ENCODE measurements at regions not wholly inside any gene's neighbourhood (a gene's known extent, or its start where the extent isn't known, plus 50 kb on each side); places are given as distances from the start of the nearest gene placed in this dataset.

DNA sequence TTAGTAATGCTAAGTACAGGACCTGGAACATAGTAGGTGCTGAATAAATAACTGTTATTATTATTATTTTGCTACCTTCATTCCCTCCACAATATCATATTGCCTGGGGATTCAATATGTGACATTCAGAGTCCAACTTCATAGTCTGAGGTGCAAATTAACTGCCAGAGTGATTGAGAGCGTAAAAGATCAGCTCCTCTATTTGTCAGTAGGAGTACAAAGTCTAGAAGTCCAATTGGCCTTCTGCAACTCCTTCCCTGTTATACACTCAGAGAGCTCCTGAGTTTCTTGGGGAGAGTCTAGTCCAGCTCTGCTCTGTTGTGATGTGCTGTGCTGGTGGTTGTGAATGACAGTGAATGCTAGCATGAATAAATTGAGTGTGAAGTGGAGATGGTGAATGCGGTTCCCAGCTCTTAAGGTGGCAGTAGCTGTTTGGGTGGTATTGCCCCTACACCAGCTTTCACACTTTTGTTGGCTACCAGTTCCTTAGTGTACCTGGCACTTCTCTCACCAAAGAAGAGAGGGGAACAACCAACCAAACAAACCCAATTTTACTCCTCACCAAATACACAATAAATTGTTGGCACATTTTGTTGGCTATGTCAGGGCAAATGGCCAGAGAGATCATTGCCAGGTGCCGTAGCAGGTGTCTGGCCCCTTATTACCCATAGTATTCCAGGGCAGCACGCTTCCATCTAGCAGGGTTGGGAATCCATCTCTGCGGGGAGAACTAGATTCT lies 270.1 kb upstream of the TBL1XR1 start:
- no peak overlapping the region for H3K27ac ChIP-seq

DNA sequence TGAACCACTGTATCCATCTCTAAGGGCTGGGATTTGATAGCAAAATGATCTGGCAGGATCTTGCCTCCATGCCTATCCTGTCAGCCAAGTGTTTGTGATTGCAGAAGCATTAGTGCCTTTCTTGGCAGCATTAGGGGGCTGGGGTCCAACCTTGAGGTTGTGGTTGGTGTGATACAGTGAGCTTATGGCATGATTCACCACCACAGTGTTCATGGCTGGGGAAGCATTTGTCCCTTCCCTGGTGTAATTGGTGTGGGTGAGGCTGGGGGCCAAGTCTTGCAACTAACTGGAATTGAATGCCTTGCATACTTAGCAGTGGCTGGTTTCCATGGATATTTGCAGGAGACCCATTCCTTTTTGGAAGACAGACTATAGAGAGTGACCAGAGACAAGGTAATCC lies 271.0 kb upstream of the TBL1XR1 start:
- Histone ChIP-seq H3K4me1 (peaks cover 10% of the 10 kb centered on the region), H3K27ac (no peak overlapping the region), H3K27me3 (no peaks in the 10 kb centered on the region), H3K4me3 (no peak overlapping the region), H3K9me3 (no peaks in the 10 kb centered on the region), H3K36me3 (ENCODE audit: low read depth, missing control alignments) (no peaks in the 10 kb centered on the region)
- no peak for TF ChIP-seq POLR2A (IDR thresholded peaks at IDR 0.05)
- TF ChIP-seq, protein P1, sequence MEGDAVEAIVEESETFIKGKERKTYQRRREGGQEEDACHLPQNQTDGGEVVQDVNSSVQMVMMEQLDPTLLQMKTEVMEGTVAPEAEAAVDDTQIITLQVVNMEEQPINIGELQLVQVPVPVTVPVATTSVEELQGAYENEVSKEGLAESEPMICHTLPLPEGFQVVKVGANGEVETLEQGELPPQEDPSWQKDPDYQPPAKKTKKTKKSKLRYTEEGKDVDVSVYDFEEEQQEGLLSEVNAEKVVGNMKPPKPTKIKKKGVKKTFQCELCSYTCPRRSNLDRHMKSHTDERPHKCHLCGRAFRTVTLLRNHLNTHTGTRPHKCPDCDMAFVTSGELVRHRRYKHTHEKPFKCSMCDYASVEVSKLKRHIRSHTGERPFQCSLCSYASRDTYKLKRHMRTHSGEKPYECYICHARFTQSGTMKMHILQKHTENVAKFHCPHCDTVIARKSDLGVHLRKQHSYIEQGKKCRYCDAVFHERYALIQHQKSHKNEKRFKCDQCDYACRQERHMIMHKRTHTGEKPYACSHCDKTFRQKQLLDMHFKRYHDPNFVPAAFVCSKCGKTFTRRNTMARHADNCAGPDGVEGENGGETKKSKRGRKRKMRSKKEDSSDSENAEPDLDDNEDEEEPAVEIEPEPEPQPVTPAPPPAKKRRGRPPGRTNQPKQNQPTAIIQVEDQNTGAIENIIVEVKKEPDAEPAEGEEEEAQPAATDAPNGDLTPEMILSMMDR (IDR thresholded peaks at IDR 0.05), result no peak
- DNase-seq, result no peak
- intact Hi-C loops (cut with DNase I; ENCODE audit: low total_unique reads), result no loop called here

More for the DNA sequence above, 270.1 kb upstream of the TBL1XR1 start:
- no peak for DNase-seq
- no peaks in the 10 kb centered on the region for H3K9me3 ChIP-seq
- H3K4me1 ChIP-seq, result peaks cover 10% of the 10 kb centered on the region
- H3K4me3 ChIP-seq, result no peak overlapping the region
- intact Hi-C loops (cut with DNase I; ENCODE audit: low total_unique reads), result no loop called here
- H3K36me3 ChIP-seq (ENCODE audit: low read depth, missing control alignments), result no peaks in the 10 kb centered on the region
- no peaks in the 10 kb centered on the region for H3K27me3 ChIP-seq
- 98 to 100% methylated on average over 5 of the region's 5 CpGs for WGBS, 2 donors
- TF ChIP-seq, protein P1 (IDR thresholded peaks at IDR 0.05), result no peak
- no peak for TF ChIP-seq POLR2A (IDR thresholded peaks at IDR 0.05)

DNA sequence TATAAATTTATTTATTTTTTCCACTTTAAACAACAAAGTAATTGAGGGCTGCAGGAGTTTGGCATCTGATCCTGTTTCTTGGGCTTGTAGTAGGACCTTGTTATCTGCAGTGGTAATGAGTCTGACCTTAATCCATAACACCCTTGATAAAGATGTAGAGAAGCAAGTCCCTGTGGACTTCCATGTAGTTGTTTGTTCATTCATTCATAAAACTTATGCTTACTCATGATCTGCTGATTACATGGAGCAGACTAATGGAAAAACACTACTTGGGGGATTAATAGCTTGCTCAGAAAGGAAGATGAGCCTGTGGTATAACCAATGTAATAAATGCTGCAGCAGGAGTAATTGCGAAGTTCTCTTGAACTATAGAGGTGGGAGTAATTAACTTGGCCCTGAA lies 271.5 kb upstream of the TBL1XR1 start:
- Histone ChIP-seq H3K27ac (no peak overlapping the region), H3K4me1 (peaks cover 10% of the 10 kb centered on the region), H3K27me3 (no peaks in the 10 kb centered on the region), H3K36me3 (ENCODE audit: low read depth, missing control alignments) (no peaks in the 10 kb centered on the region), H3K4me3 (no peak overlapping the region), H3K9me3 (no peaks in the 10 kb centered on the region)
- WGBS, 2 donors, result 79 to 100% methylated on average over 1 of the region's 1 CpG
- DNase-seq, result no peak
- intact Hi-C loops (cut with DNase I; ENCODE audit: low total_unique reads), result no loop called here
- TF ChIP-seq, protein P1 (IDR thresholded peaks at IDR 0.05), result no peak
- no peak for TF ChIP-seq POLR2A (IDR thresholded peaks at IDR 0.05)

DNA sequence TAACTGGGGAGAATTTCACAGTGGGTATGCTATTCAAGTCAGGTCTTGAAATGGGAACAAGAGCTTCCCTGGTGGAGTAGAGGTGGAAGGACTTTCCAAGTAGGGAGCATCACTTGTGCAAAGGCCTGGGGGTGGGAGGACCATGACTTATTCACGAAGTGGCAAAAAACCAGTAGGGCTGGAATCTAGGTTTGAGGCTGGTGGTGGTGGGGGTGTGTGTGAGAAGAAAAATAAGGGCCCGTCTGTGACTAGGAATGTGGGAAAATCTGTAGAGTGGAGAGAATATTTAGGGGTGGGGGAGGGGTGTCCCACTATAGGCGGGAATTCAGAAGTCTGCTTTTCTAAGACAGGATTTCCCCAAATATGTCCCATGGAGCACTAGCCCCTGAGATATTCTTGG lies 271.9 kb upstream of the TBL1XR1 start:
- peaks cover 8% of the 10 kb centered on the region for H3K4me1 ChIP-seq
- H3K9me3 ChIP-seq, result no peaks in the 10 kb centered on the region
- TF ChIP-seq, protein P1 (IDR thresholded peaks at IDR 0.05), result no peak
- TF ChIP-seq POLR2A (IDR thresholded peaks at IDR 0.05), result no peak
- WGBS, 2 donors, result 85 to 96% methylated on average over 3 of the region's 3 CpGs
- DNase-seq, result no peak
- H3K36me3 ChIP-seq (ENCODE audit: low read depth, missing control alignments), result no peaks in the 10 kb centered on the region
- H3K4me3 ChIP-seq, result no peak overlapping the region
- H3K27ac ChIP-seq, result no peak overlapping the region
- intact Hi-C loops (cut with DNase I; ENCODE audit: low total_unique reads), result no loop called here
- H3K27me3 ChIP-seq, result no peaks in the 10 kb centered on the region

All from testis (tissue), 2 donors.